T-helper 2 cell treated with Interferon-gamma antibody and Interleukin-4, amounts not matched to agents 5 μg/mL and 100 μg/mL, for 36 hours (primary cell): ENCODE measurements at regions not wholly inside any gene's neighbourhood (a gene's known extent, or its start where the extent isn't known, plus 50 kb on each side); places are given as distances from the start of the nearest gene placed in this dataset.

Experiments used
- DNase-seq: peaks from one replicate; pipeline ENCODE4 v3.0.0; 2021; ENCODE audit warnings: low spot score
- H3K27ac Mint-ChIP-seq: one replicate; pipeline ENCODE4 v1.8.0; 2021; ENCODE audit warnings: mild to moderate bottlenecking, mixed read lengths
- H3K27me3 Mint-ChIP-seq: one replicate; pipeline ENCODE4 v1.8.0; 2021; ENCODE audit warnings: low read depth, mixed read lengths
- H3K36me3 Mint-ChIP-seq: one replicate; pipeline ENCODE4 v1.8.0; 2021; ENCODE audit warnings: low read depth, mixed read lengths
- H3K4me1 Mint-ChIP-seq: one replicate; pipeline ENCODE4 v1.8.0; 2021; ENCODE audit warnings: low read depth, mixed read lengths
- H3K4me3 Mint-ChIP-seq: one replicate; pipeline ENCODE4 v1.8.0; 2022; ENCODE audit warnings: mild to moderate bottlenecking, moderate library complexity, mixed read lengths
- H3K9me3 Mint-ChIP-seq: one replicate; pipeline ENCODE4 v1.8.0; 2021; ENCODE audit warnings: mixed read lengths

DNA sequence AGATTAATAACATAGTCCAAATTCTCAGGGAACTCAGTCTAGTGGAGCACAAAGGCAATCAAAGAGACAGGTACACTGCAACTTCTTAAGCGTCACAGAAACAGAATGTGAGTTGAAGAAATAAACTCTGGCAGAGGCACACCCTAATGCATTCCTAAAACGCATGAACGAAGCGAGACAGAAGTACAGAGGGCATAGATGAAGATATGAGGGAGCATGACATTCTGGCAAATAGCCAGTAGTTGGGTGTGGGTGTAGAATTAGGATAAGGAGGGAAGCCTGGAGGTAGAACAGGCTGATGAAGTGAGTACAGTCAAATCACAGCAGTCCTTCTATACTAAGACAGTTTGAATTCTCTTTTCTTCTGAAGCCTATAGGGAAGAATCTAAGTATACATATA, 838.7 kb upstream of the API5 start:
- H3K9me3 Mint-ChIP-seq, result peaks cover 16% of the 10 kb centered on the region
- no peaks in the 10 kb centered on the region for H3K4me1 Mint-ChIP-seq
- DNase-seq, result no peak
- no peak overlapping the region for H3K27ac Mint-ChIP-seq
- H3K27me3 Mint-ChIP-seq, result no peaks in the 10 kb centered on the region
- no peak overlapping the region for H3K4me3 Mint-ChIP-seq
- no peaks in the 10 kb centered on the region for H3K36me3 Mint-ChIP-seq

DNA sequence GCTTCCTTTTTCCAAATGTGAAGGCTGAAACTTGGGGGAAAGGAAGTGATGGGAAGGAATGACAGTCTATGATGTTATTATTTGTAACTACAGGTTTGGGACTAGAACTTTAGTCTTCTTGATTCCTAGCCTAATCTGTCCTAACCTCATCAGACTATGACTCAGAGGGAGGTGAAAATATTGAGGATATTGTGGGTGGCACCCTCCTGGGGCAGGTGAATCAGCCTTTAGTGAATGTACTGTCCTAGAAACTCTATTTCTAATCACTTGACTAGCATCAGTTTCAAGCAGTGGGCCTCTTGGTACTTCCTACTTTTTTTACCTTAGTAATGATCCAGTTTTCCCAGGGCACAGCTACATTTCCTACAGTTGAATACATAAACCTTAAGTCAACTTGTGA, 829.0 kb upstream of the API5 start:
- H3K27ac Mint-ChIP-seq, result no peak overlapping the region
- no peak for DNase-seq
- H3K27me3 Mint-ChIP-seq, result no peaks in the 10 kb centered on the region
- H3K36me3 Mint-ChIP-seq, result peaks cover 1% of the 10 kb centered on the region
- H3K4me1 Mint-ChIP-seq, result no peaks in the 10 kb centered on the region
- H3K9me3 Mint-ChIP-seq, result peaks cover 48% of the 10 kb centered on the region
- H3K4me3 Mint-ChIP-seq, result no peak overlapping the region

DNA sequence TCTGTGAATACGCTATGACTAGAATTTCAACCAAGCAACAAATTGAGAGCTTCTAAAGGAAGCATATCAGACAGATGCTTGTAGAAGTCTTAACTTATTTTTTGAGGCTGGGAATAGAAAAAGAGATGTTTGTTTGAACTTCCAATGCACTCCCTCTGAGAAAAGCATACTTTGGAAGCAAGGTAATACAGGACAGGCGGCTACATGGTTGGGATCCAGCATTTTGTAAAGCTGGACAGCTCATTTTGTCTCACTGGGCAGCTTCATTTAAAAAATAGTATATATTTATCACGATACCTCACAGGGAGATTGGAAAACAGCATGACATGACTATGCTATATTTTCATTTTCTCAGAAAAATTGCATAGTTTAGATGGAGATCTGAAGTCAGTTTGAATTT, 821.3 kb upstream of the API5 start:
- Mint-ChIP-seq H3K27me3 (no peaks in the 10 kb centered on the region), H3K4me3 (no peak overlapping the region), H3K9me3 (peaks cover 32% of the 10 kb centered on the region), H3K36me3 (no peaks in the 10 kb centered on the region), H3K4me1 (no peaks in the 10 kb centered on the region), H3K27ac (no peak overlapping the region)
- no peak for DNase-seq

DNA sequence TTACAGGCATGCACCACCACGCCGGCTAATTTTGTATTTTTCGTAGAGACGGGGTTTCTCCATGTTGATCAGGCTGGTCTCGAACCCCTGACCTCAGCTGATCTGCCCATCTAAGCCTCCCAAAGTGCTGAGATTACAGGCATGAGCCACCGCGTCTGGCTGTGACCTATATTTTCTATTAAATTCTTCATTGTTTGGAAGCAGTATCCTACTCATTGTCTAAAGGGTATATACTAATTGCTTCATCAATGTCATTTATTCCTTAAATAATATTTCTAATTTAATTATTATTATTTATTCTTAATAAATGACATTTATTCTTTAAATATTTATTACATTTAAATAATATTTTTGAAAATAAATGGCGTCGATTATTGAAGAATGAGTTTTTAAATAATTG, 817.3 kb upstream of the API5 start:
- Mint-ChIP-seq H3K4me3 (no peak overlapping the region), H3K27me3 (no peaks in the 10 kb centered on the region), H3K27ac (no peak overlapping the region), H3K36me3 (no peaks in the 10 kb centered on the region), H3K9me3 (peaks cover 14% of the 10 kb centered on the region), H3K4me1 (no peaks in the 10 kb centered on the region)
- no peak for DNase-seq

DNA sequence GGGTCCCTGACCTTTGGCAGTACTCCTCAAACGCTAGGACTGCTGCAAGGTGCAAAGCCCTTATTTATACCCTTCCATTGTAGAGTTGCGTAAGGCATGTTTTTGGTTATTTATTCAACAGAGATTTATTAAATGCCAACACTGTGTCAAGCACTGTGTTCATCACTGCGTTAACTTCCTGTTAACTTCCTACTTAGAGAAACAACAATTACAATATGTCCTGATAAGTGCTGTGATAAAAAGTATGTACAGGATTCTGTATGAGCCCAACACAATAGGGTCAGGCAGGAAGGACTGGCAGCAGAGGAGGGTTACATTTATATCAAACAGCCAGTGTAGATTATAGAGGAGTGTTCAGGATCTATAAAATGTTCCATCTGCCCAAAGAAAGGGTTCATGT, 812.8 kb upstream of the API5 start:
- no peak overlapping the region for H3K27ac Mint-ChIP-seq
- peaks cover 13% of the 10 kb centered on the region for H3K9me3 Mint-ChIP-seq
- H3K4me1 Mint-ChIP-seq, result no peaks in the 10 kb centered on the region
- no peak for DNase-seq
- H3K4me3 Mint-ChIP-seq, result no peak overlapping the region
- no peaks in the 10 kb centered on the region for H3K36me3 Mint-ChIP-seq
- no peaks in the 10 kb centered on the region for H3K27me3 Mint-ChIP-seq

DNA sequence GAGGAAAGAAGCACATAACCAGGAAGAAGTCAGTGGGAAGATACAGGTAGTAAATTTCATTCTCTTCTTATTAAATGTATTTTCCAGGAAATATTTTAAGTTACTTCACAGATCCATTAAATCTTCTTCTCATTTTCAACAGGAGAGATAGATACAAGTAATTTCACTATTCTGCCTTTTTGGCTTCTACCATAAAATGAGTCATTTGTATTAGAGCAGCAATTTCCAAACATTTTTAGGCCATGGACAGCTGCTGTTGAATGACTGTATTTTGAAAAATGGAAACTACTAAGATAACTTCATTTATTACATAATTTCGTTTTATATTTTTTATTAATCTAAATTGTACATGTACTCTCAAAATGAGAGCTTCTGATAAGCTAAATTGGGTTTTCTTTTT, 809.6 kb upstream of the API5 start:
- no peak for DNase-seq
- no peak overlapping the region for H3K27ac Mint-ChIP-seq
- no peaks in the 10 kb centered on the region for H3K27me3 Mint-ChIP-seq
- peaks cover 26% of the 10 kb centered on the region for H3K9me3 Mint-ChIP-seq
- no peaks in the 10 kb centered on the region for H3K36me3 Mint-ChIP-seq
- no peak overlapping the region for H3K4me3 Mint-ChIP-seq
- no peaks in the 10 kb centered on the region for H3K4me1 Mint-ChIP-seq

DNA sequence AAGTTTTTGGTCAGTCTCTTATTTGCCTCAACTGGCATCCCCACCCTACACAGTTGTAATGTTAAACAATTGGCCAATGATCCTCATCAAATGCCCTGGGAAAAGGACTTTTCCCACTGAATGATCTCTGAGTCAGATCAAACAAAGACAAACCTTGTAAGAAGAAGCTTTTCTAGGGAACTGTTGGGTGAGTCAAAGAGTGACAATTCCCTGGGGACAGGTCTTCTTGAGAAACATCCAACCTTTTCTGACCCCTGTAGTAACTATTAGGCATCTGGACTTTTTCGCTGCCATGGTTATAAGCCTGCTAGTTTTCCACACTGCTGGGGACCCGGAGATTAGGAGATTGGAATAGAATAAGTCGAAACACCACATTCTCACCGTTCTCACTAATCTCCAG, 789.8 kb upstream of the API5 start:
- H3K27ac Mint-ChIP-seq, result no peak overlapping the region

DNA sequence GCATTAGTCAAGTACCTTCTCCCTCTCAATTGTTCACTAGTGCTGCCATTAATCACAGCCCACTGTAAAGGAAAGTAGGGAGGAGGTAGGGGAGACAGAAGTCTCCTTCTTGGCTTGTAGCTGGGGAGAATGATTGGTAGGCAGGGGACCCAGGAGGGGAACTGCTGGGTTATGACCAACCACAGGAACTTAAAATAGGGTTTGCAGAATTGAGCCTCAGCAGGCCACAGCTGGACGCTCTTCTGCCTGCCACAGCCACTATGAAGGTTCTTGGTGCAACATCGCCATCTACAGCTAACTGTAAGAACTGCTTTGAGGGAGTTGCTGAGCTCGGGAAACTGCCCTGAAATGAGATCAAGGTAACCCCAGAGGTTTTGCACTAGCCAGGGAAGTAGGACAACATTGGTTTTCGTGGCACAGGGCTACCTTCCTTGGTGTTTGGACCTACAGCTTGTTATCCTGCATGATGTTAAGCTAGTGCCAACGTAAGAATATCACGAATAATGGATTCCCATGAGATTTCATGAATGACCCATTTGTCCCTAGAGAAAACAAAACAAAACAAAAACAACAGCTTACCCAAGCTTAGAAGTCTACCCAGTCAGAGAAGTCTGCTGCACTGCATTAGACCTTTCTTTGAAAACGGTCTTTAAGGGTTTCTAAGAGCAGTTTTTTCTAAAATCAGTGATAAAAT, 787.1 kb upstream of the API5 start:
- no peak overlapping the region for H3K27ac Mint-ChIP-seq
- no peak overlapping the region for H3K4me3 Mint-ChIP-seq
- peaks cover 4% of the 10 kb centered on the region for H3K9me3 Mint-ChIP-seq
- DNase-seq, result no peak
- no peaks in the 10 kb centered on the region for H3K36me3 Mint-ChIP-seq
- H3K27me3 Mint-ChIP-seq, result no peaks in the 10 kb centered on the region
- no peaks in the 10 kb centered on the region for H3K4me1 Mint-ChIP-seq

More for the DNA sequence above, 789.8 kb upstream of the API5 start:
- Mint-ChIP-seq H3K27me3 (no peaks in the 10 kb centered on the region), H3K36me3 (no peaks in the 10 kb centered on the region), H3K4me1 (no peaks in the 10 kb centered on the region), H3K9me3 (no peaks in the 10 kb centered on the region), H3K4me3 (no peak overlapping the region)
- no peak for DNase-seq

DNA sequence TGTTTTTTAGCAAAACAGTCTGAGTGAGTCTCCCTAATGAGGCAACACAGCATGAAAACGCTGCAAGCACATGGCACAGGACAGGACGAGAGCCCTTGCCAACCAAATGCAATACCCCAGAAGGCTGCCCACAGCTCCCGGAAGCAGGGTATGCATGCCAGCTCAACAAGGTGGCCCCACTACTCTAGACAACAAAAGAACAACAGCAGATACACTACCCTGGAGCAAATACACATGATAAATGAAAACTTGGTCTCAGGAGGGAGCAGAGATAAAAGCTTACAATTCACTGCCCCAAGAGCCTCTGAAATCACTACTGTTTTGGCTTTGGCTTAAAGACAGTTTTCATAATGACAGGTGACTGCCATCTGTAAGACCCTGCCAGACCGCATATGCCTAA, 785.4 kb upstream of the API5 start:
- DNase-seq, result no peak
- Mint-ChIP-seq H3K36me3 (no peaks in the 10 kb centered on the region), H3K4me3 (no peak overlapping the region), H3K9me3 (peaks cover 6% of the 10 kb centered on the region), H3K27me3 (no peaks in the 10 kb centered on the region), H3K4me1 (no peaks in the 10 kb centered on the region), H3K27ac (no peak overlapping the region)

DNA sequence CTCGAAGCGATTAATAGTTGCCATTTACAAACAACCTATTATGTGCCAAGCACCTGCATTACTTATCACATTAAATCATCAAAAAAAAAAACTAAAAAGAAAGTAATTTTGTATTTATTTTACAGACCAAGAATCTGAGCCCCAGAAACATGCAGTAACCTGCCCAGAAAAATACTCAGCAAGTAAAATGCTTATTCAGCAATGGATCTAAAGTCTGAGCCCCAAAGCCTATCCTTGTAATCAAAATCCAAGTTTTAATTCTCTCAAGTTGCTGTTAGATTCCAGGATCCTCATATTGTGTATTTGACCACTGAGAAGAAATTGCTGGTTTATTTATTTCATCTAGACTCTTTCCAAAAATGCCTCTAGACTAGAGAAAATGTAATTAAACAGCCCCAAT, 783.3 kb upstream of the API5 start:
- DNase-seq, result no peak
- H3K27me3 Mint-ChIP-seq, result no peaks in the 10 kb centered on the region
- no peaks in the 10 kb centered on the region for H3K36me3 Mint-ChIP-seq
- H3K9me3 Mint-ChIP-seq, result peaks cover 6% of the 10 kb centered on the region
- H3K4me3 Mint-ChIP-seq, result no peak overlapping the region
- H3K27ac Mint-ChIP-seq, result no peak overlapping the region
- no peaks in the 10 kb centered on the region for H3K4me1 Mint-ChIP-seq

DNA sequence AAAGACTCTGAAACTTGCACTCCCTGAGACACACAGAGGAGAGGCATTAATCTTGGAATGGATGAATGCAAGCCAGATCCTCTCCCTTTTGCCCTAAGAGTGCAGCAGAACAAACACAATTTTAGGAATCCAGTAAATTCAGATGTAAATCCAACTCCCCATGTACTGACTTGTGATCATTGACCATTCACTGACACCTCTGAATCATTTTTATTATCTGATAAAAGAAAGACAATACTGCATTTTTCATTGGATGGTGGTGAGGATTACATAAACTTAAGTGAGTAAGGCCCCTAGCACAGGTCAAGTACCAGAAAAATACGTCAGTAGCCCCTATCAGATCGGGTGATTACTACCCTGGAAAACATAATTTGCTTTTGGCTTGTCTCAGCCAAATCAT, 782.9 kb upstream of the API5 start:
- H3K36me3 Mint-ChIP-seq, result no peaks in the 10 kb centered on the region

DNA sequence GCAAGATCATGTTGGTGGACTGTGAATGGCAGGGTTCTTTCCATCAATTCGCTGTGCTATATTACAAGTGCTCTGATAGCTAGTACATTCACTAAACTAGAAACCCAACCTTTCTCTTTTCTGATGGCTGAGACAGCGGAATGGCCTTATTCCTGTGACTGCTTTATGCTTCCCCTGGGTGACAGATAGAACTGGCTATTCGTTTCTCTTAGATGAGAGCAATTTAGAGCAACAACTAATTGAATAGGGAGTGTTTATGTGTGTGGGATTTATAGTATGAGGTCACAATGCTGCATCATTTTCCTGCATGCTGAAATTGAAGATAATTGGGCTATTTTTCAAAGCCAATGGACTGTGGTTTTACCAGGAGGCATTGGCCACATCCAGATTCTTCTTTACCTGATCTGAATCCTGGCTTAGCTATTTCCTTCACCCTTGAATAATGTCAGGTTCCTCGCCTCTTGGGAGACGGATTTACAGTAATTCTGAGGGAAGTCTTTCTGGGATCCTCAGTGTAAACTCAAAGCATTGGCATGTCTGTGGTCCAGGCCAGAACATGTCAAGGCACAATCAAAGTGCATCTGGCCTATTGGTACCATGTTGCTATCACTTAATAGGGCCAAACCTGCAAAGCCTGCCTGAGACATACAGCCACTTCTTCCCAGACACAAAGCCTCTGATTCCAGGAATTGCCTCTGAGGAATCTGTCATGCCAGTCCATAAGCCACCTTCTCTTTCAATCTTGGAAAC, 775.0 kb upstream of the API5 start:
- Mint-ChIP-seq H3K27me3 (no peaks in the 10 kb centered on the region), H3K4me3 (no peak overlapping the region), H3K36me3 (no peaks in the 10 kb centered on the region), H3K9me3 (peaks cover 9% of the 10 kb centered on the region), H3K4me1 (no peaks in the 10 kb centered on the region), H3K27ac (no peak overlapping the region)
- no peak for DNase-seq

More for the DNA sequence above, 782.9 kb upstream of the API5 start:
- Mint-ChIP-seq H3K4me1 (no peaks in the 10 kb centered on the region), H3K27me3 (no peaks in the 10 kb centered on the region), H3K27ac (no peak overlapping the region), H3K9me3 (peaks cover 6% of the 10 kb centered on the region), H3K4me3 (no peak overlapping the region)
- DNase-seq, result no peak

DNA sequence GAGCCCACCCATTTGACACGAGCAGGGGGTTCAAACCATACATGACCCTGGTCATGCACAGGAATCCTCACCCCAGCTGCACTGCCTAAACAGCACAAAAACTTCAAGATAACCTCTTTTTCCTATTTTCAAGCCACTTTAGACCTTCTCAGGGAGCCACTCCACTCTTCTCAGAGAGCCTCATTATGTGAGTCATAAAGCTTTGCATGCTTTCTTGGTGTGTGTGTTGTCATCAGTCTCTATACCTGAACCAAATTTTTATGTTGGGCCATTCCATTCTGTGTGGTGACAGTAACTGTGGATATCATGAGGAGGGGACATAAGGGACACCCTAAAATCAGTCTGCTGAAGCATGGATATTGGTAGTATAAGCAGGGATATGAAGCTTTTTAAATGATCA, 769.5 kb upstream of the API5 start:
- DNase-seq, result no peak
- H3K27ac Mint-ChIP-seq, result no peak overlapping the region
- H3K36me3 Mint-ChIP-seq, result no peaks in the 10 kb centered on the region
- H3K4me3 Mint-ChIP-seq, result no peak overlapping the region
- H3K9me3 Mint-ChIP-seq, result peaks cover 18% of the 10 kb centered on the region
- H3K4me1 Mint-ChIP-seq, result no peaks in the 10 kb centered on the region
- H3K27me3 Mint-ChIP-seq, result no peaks in the 10 kb centered on the region

DNA sequence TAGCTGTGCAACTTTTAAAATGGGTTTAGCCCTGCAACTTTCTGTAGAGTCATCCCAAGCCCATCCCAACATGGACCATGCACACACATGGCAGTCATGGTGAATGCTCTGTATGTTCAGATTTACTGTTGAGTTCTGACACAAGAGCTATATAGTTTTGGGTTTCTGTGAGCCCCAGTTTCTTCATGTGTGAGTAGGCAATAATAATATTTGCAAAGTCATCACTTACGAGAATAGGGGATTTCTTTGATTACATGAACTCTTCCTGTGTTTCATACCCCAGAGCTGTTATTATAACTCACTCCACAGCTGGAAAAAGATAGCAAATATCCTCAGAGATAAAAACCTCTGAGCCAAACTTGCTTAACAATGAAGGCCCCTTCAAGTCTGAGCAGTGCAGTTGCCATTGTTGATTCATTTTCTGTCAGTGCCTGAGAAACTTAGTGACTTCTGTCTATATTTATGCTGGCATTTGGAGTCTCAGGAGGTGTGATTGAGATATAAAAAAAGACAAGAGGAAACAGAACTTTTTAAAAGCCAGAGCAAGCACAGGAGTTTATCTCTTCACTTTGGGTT, 767.9 kb upstream of the API5 start:
- Mint-ChIP-seq H3K36me3 (no peaks in the 10 kb centered on the region), H3K4me1 (no peaks in the 10 kb centered on the region), H3K27ac (no peak overlapping the region), H3K9me3 (peaks cover 18% of the 10 kb centered on the region), H3K4me3 (no peak overlapping the region), H3K27me3 (no peaks in the 10 kb centered on the region)
- DNase-seq, result no peak
